Osteocyte (in vitro differentiated cells): ENCODE measurements at regions not wholly inside any gene's neighbourhood (a gene's known extent, or its start where the extent isn't known, plus 50 kb on each side); places are given as distances from the start of the nearest gene placed in this dataset.
"Not testable (repeated sequence)": the region's sequence is repeated elsewhere in the genome, so short reads cannot be mapped to it uniquely, and the experiment has no call there.

Source experiments
- DNase-seq: peaks from one replicate; pipeline ENCODE4 v3.0.0; 2021; ENCODE audit warnings: mixed read lengths; ENCODE audit not compliant: unreplicated experiment; ENCODE audit errors: extremely low spot score
- H3K27ac Mint-ChIP-seq: one replicate; pipeline ENCODE4 v1.8.0; 2021; ENCODE audit warnings: mild to moderate bottlenecking, mixed read lengths; ENCODE audit not compliant: unreplicated experiment
- H3K27me3 Mint-ChIP-seq: one replicate; pipeline ENCODE4 v1.8.0; 2021; ENCODE audit warnings: mixed read lengths; ENCODE audit not compliant: unreplicated experiment
- H3K36me3 Mint-ChIP-seq: one replicate; pipeline ENCODE4 v1.8.0; 2021; ENCODE audit warnings: mixed read lengths; ENCODE audit not compliant: unreplicated experiment
- H3K4me1 Mint-ChIP-seq: one replicate; pipeline ENCODE4 v1.8.0; 2021; ENCODE audit warnings: mixed read lengths; ENCODE audit not compliant: unreplicated experiment
- H3K4me3 Mint-ChIP-seq: one replicate; pipeline ENCODE4 v1.8.0; 2021; ENCODE audit warnings: mild to moderate bottlenecking, moderate library complexity, mixed read lengths; ENCODE audit not compliant: unreplicated experiment
- H3K9me3 Mint-ChIP-seq: one replicate; pipeline ENCODE4 v1.8.0; 2021; ENCODE audit warnings: mixed read lengths; ENCODE audit not compliant: unreplicated experiment
- CTCF ChIP-seq: fragments of 200-600 bp; sonication (generic); IDR thresholded peaks from 2 replicates; pipeline ENCODE4 v1.5.0; 2021; ENCODE audit warnings: antibody characterized with exemption, mild to moderate bottlenecking, moderate library complexity

- Mint-ChIP-seq H3K4me1 (no peaks in the 10 kb centered on the region), H3K27ac (no peak overlapping the region), H3K9me3 (peaks cover 11% of the 10 kb centered on the region), H3K27me3 (peaks cover 9% of the 10 kb centered on the region), H3K36me3 (no peaks in the 10 kb centered on the region), H3K4me3 (no peak overlapping the region)
- no peak for TF ChIP-seq CTCF
- no peak for DNase-seq
Observed at GRCh38 chr14:71165121-71166031, 258.1 kb downstream of the PCNX1 start.

- DNase-seq: no peak
- H3K36me3 Mint-ChIP-seq: no peaks in the 10 kb centered on the region
- TF ChIP-seq CTCF: peak; percentile 55
- peaks cover 2% of the 10 kb centered on the region for H3K9me3 Mint-ChIP-seq
- no peak overlapping the region for H3K27ac Mint-ChIP-seq
- H3K4me1 Mint-ChIP-seq: no peaks in the 10 kb centered on the region
- no peak overlapping the region for H3K4me3 Mint-ChIP-seq
- peaks cover 9% of the 10 kb centered on the region for H3K27me3 Mint-ChIP-seq
Observed at GRCh38 chr14:71166180-71166837, 259.1 kb downstream of the PCNX1 start.

GRCh38 chr14:71167325-71167950 lies 260.2 kb downstream of the PCNX1 start:
- H3K4me3 Mint-ChIP-seq, H3K36me3 Mint-ChIP-seq, H3K27me3 Mint-ChIP-seq, H3K27ac Mint-ChIP-seq, H3K4me1 Mint-ChIP-seq, H3K9me3 Mint-ChIP-seq, DNase-seq: not testable (repeated sequence)

- H3K4me3 Mint-ChIP-seq, H3K36me3 Mint-ChIP-seq, DNase-seq, H3K4me1 Mint-ChIP-seq, H3K27me3 Mint-ChIP-seq, H3K27ac Mint-ChIP-seq, H3K9me3 Mint-ChIP-seq: not testable (repeated sequence)
Observed at GRCh38 chr14:71168161-71168560, 260.9 kb downstream of the PCNX1 start.

GRCh38 chr14:71168564-71169427 lies 261.5 kb downstream of the PCNX1 start:
- H3K36me3 Mint-ChIP-seq: no peaks in the 10 kb centered on the region
- peaks cover 10% of the 10 kb centered on the region for H3K27me3 Mint-ChIP-seq
- DNase-seq: no peak
- no peaks in the 10 kb centered on the region for H3K9me3 Mint-ChIP-seq
- TF ChIP-seq CTCF: no peak
- H3K4me3 Mint-ChIP-seq: no peak overlapping the region
- no peaks in the 10 kb centered on the region for H3K4me1 Mint-ChIP-seq
- H3K27ac Mint-ChIP-seq: no peak overlapping the region
